OCI-LY7 (cell line): ENCODE measurements at regions not wholly inside any gene's neighbourhood (a gene's known extent, or its start where the extent isn't known, plus 50 kb on each side); places are given as distances from the start of the nearest gene placed in this dataset.
A peak's percentile ranks its signal among the peaks of the same experiment; 100 is the strongest.

Source experiments
- BruUV-seq: library from RNA; stranded (reverse); fragments of 400-500 nt; replicated peaks from 2 replicates; lab custom pipeline; 2021; lab: Mats Ljungman, UMichigan
- CTCF ChIA-PET: fragments of 300-600 bp; sonication (Branson Sonifier 250); formaldehyde crosslinking; loops from one replicate; lab custom pipeline; 2022; ENCODE audit warnings: antibody characterized with exemption; ENCODE audit not compliant: unreplicated experiment; lab: Charles Lee
- POLR2A ChIA-PET: fragments of 300-600 bp; sonication (Branson Sonifier 250); formaldehyde crosslinking; loops from one replicate; lab custom pipeline; 2022; ENCODE audit warnings: antibody characterized with exemption; lab: Charles Lee
- DNase-seq: peaks from one replicate; pipeline ENCODE4 v3.0.0-alpha.2; 2015; ENCODE audit warnings: low spot score
- H2AFZ ChIP-seq: fragments of 200-600 bp; sonication (generic), shearing (Covaris generic); 2 replicates; pipeline ENCODE4 v1.6.1; 2014; ENCODE audit warnings: mild to moderate bottlenecking, antibody characterized with exemption, low read length, moderate library complexity
- H3K27ac ChIP-seq: fragments of 200-600 bp; sonication (generic); 2 replicates; pipeline ENCODE4 v1.5.1; 2014; ENCODE audit warnings: mixed run types, low read depth, mild to moderate bottlenecking, moderate library complexity, low read length, inconsistent platforms; ENCODE audit not compliant: poor library complexity, severe bottlenecking
- H3K36me3 ChIP-seq: fragments of 200-600 bp; sonication (generic); 2 replicates; pipeline ENCODE4 v1.6.1; 2014; ENCODE audit warnings: mild to moderate bottlenecking, antibody characterized with exemption, low read length, moderate library complexity, mixed read lengths; ENCODE audit not compliant: insufficient read depth
- H3K4me1 ChIP-seq: fragments of 200-600 bp; sonication (generic); 2 replicates; pipeline ENCODE4 v1.5.1; 2014; ENCODE audit warnings: mild to moderate bottlenecking, low read length; ENCODE audit not compliant: insufficient read depth, poor library complexity, severe bottlenecking
- H3K4me2 ChIP-seq: fragments of 200-600 bp; sonication (generic); 2 replicates; pipeline ENCODE4 v1.6.1; 2014; ENCODE audit warnings: mild to moderate bottlenecking, low read length
- H3K4me3 ChIP-seq: fragments of 200-600 bp; sonication (generic); 2 replicates; pipeline ENCODE4 v1.5.1; 2014; ENCODE audit warnings: mild to moderate bottlenecking, low read depth, low read length; ENCODE audit not compliant: poor library complexity, severe bottlenecking
- H3K79me2 ChIP-seq: fragments of 200-600 bp; sonication (generic); 2 replicates; pipeline ENCODE4 v1.6.1; 2016; ENCODE audit warnings: low read depth, mild to moderate bottlenecking, low read length, moderate library complexity, mixed read lengths; ENCODE audit not compliant: insufficient read depth
- H3K9me2 ChIP-seq: fragments of 200-600 bp; sonication (generic); 2 replicates; pipeline ENCODE4 v1.6.1; 2016; ENCODE audit warnings: mild to moderate bottlenecking, low read length, mixed read lengths; ENCODE audit not compliant: insufficient read depth
- H3K9me3 ChIP-seq: fragments of 200-600 bp; sonication (generic); 2 replicates; pipeline ENCODE4 v1.6.1; 2014; ENCODE audit warnings: mild to moderate bottlenecking, mixed run types, low read length, mixed read lengths
- H4K20me1 ChIP-seq: fragments of 200-600 bp; sonication (generic); 2 replicates; pipeline ENCODE4 v1.6.1; 2014; ENCODE audit warnings: mild to moderate bottlenecking, antibody characterized with exemption, low read length, moderate library complexity, mixed read lengths; ENCODE audit not compliant: insufficient read depth
- CTCF ChIP-seq: fragments of 200-600 bp; sonication (generic); conservative IDR thresholded peaks from 2 replicates; pipeline ENCODE4 v1.5.1; 2014; ENCODE audit warnings: mild to moderate bottlenecking, antibody characterized with exemption, low read length, moderate library complexity, mixed read lengths
- EZH2phosphoT487 ChIP-seq: fragments of 200-600 bp; sonication (generic); IDR thresholded peaks from 2 replicates; pipeline ENCODE4 v1.6.1; 2018; ENCODE audit warnings: low read depth, borderline replicate concordance, mild to moderate bottlenecking, mixed run types, antibody characterized with exemption, low read length, moderate library complexity, mixed read lengths
- intact Hi-C: fragments of 100-400 bp; cut with micrococcal nuclease; formaldehyde crosslinking; loops from one replicate; pipeline ENCODE4 v1.10.0; 2022; ENCODE audit not compliant: unreplicated experiment

GRCh38 chr4:54912155-54912554 is 213.2 kb downstream of the KDR start:
- Histone ChIP-seq H4K20me1 (no peaks in the 10 kb centered on the region), H3K27ac (no peak overlapping the region), H3K79me2 (no peaks in the 10 kb centered on the region), H3K36me3 (no peaks in the 10 kb centered on the region), H3K9me3 (no peaks in the 10 kb centered on the region), H3K4me3 (no peak overlapping the region), H2AFZ (no peak overlapping the region), H3K4me2 (no peak overlapping the region), H3K9me2 (no peaks in the 10 kb centered on the region), H3K4me1 (peaks cover 15% of the 10 kb centered on the region)
- no peak for TF ChIP-seq CTCF
- no peak for TF ChIP-seq EZH2phosphoT487
- intact Hi-C loops = no loop called here
- DNase-seq = no peak
- CTCF ChIA-PET = no interaction called here
- BruUV-seq = no TSS peak
- POLR2A ChIA-PET = no interaction called here

- Histone ChIP-seq H3K79me2 (no peaks in the 10 kb centered on the region), H3K9me3 (0 out of 2 replicates have a peak, but pooled peaks cover 5% of the 10 kb centered on the region), H3K4me2 (peak overlapping the region; percentile 35), H3K4me3 (no peak overlapping the region), H3K9me2 (no peaks in the 10 kb centered on the region), H4K20me1 (no peaks in the 10 kb centered on the region), H3K36me3 (no peaks in the 10 kb centered on the region), H3K4me1 (peaks cover 15% of the 10 kb centered on the region), H3K27ac (no peak overlapping the region), H2AFZ (peak overlapping the region; percentile 27; the same call in 1 of the 2 replicates)
- no TSS peak for BruUV-seq
- POLR2A ChIA-PET = no interaction called here
- CTCF ChIA-PET = no interaction called here
- intact Hi-C loops = no loop called here
- peak; percentile 21 for DNase-seq
- TF ChIP-seq CTCF = no peak
- TF ChIP-seq EZH2phosphoT487 = no peak
Observed at GRCh38 chr4:54909961-54910360, 215.4 kb downstream of the KDR start.

- Histone ChIP-seq H3K36me3 (no peaks in the 10 kb centered on the region), H3K4me3 (no peak overlapping the region), H3K4me2 (no peak overlapping the region), H3K9me2 (no peaks in the 10 kb centered on the region), H3K79me2 (no peaks in the 10 kb centered on the region), H3K9me3 (0 out of 2 replicates have a peak, but pooled peaks cover 5% of the 10 kb centered on the region), H2AFZ (peak overlapping the region; percentile 17; the same call in 1 of the 2 replicates), H3K27ac (no peak overlapping the region), H4K20me1 (no peaks in the 10 kb centered on the region), H3K4me1 (peaks cover 15% of the 10 kb centered on the region)
- CTCF ChIA-PET = no interaction called here
- POLR2A ChIA-PET = no interaction called here
- no peak for DNase-seq
- no TSS peak for BruUV-seq
- TF ChIP-seq CTCF (no peak), EZH2phosphoT487 (no peak)
- intact Hi-C loops = no loop called here
Observed at GRCh38 chr4:54908763-54909162, 216.6 kb downstream of the KDR start.
